ENCODE measurements at regions not wholly inside any gene's neighbourhood (a gene's known extent, or its start where the extent isn't known, plus 50 kb on each side); places are given as distances from the start of the nearest gene placed in this dataset.

GRCh38 chr9:107183176-107183575 lies 99.9 kb upstream of the RAD23B start (continued):
- TF ChIP-seq CHD7 (IDR thresholded peaks at IDR 0.05; ENCODE audit: insufficient replicate concordance, low read length): no peak
- no peak for TF ChIP-seq RXRA (IDR thresholded peaks at IDR 0.05; ENCODE audit: insufficient read depth, low read depth, low read length)
- TF ChIP-seq TEAD4 (IDR thresholded peaks at IDR 0.05; ENCODE audit: low read depth, low read length): no peak
